Esophagus muscularis mucosa (tissue), 3 donors: ENCODE measurements at regions not wholly inside any gene's neighbourhood (a gene's known extent, or its start where the extent isn't known, plus 50 kb on each side); places are given as distances from the start of the nearest gene placed in this dataset.

Experiments used
- POLR2A ChIP-seq: fragments of 450-650 bp; IDR thresholded peaks from one replicate; pipeline ENCODE4 v1.6.1; 2017; ENCODE audit warnings: antibody characterized with exemption, moderate library complexity, mild to moderate bottlenecking, low read depth
- TF ChIP-seq, protein P1 (sequence below), 3 experiments: fragments of 200-600 bp in 2 of 3; fragments of 450-650 bp in 1 of 3; sonication (generic) in 2 of 3; IDR thresholded peaks; one replicate each; pipeline ENCODE4 v1.5.1; 2017 to 2019; ENCODE audit warnings: antibody characterized with exemption in 3 of 3, mild to moderate bottlenecking in 2 of 3, moderate library complexity in 1 of 3

- TF ChIP-seq POLR2A = no peak
- TF ChIP-seq, protein P1, sequence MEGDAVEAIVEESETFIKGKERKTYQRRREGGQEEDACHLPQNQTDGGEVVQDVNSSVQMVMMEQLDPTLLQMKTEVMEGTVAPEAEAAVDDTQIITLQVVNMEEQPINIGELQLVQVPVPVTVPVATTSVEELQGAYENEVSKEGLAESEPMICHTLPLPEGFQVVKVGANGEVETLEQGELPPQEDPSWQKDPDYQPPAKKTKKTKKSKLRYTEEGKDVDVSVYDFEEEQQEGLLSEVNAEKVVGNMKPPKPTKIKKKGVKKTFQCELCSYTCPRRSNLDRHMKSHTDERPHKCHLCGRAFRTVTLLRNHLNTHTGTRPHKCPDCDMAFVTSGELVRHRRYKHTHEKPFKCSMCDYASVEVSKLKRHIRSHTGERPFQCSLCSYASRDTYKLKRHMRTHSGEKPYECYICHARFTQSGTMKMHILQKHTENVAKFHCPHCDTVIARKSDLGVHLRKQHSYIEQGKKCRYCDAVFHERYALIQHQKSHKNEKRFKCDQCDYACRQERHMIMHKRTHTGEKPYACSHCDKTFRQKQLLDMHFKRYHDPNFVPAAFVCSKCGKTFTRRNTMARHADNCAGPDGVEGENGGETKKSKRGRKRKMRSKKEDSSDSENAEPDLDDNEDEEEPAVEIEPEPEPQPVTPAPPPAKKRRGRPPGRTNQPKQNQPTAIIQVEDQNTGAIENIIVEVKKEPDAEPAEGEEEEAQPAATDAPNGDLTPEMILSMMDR (IDR thresholded peaks at IDR 0.05) = no peak
These were observed 91.9 kb upstream of the SOX6 start for GRCh38 chr11:16448123-16448717.
